ENCODE measurements at regions not wholly inside any gene's neighbourhood (a gene's known extent, or its start where the extent isn't known, plus 50 kb on each side); places are given as distances from the start of the nearest gene placed in this dataset.

GRCh38 chr2:142217804-142218203, 87.0 kb upstream of the LRP1B start:
- TF ChIP-seq, protein P1, sequence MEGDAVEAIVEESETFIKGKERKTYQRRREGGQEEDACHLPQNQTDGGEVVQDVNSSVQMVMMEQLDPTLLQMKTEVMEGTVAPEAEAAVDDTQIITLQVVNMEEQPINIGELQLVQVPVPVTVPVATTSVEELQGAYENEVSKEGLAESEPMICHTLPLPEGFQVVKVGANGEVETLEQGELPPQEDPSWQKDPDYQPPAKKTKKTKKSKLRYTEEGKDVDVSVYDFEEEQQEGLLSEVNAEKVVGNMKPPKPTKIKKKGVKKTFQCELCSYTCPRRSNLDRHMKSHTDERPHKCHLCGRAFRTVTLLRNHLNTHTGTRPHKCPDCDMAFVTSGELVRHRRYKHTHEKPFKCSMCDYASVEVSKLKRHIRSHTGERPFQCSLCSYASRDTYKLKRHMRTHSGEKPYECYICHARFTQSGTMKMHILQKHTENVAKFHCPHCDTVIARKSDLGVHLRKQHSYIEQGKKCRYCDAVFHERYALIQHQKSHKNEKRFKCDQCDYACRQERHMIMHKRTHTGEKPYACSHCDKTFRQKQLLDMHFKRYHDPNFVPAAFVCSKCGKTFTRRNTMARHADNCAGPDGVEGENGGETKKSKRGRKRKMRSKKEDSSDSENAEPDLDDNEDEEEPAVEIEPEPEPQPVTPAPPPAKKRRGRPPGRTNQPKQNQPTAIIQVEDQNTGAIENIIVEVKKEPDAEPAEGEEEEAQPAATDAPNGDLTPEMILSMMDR (conservative IDR thresholded peaks at IDR 0.05): no peak
- no peak for TF ChIP-seq ZFX (IDR thresholded peaks at IDR 0.05)

All from C4-2B (cell line).